ENCODE measurements at regions not wholly inside any gene's neighbourhood (a gene's known extent, or its start where the extent isn't known, plus 50 kb on each side); places are given as distances from the start of the nearest gene placed in this dataset.
A peak's percentile ranks its signal among the peaks of the same experiment; 100 is the strongest.

- ATAC-seq (ENCODE audit: low FRiP score in 2 of 2) (no peak), DNase-seq (no peak)
- TF ChIP-seq CTCF (IDR thresholded peaks at IDR 0.05) (no peak), EP300 (IDR thresholded peaks at IDR 0.05) (no peak)
- Histone ChIP-seq H3K27me3 (no peaks in the 10 kb centered on the region), H3K9me3 (no peaks in the 10 kb centered on the region), H3K36me3 (no peaks in the 10 kb centered on the region), H3K4me3 (no peak overlapping the region), H3K27ac (no peak overlapping the region), H3K4me1 (no peaks in the 10 kb centered on the region)
- WGBS, 2 donors: 69 to 75% methylated on average over 1 of the region's 1 CpG
These were observed 552.6 kb upstream of the CBLB start for GRCh38 chr3:106421426-106421825.

- Histone ChIP-seq H3K36me3 (no peaks in the 10 kb centered on the region), H3K27me3 (no peaks in the 10 kb centered on the region), H3K4me1 (no peaks in the 10 kb centered on the region), H3K27ac (no peak overlapping the region), H3K4me3 (no peak overlapping the region), H3K9me3 (no peaks in the 10 kb centered on the region)
- TF ChIP-seq POLR2AphosphoS5 (IDR thresholded peaks at IDR 0.05): no peak
- no peak for TF ChIP-seq POLR2A (IDR thresholded peaks at IDR 0.05)
- no peak for TF ChIP-seq EP300 (IDR thresholded peaks at IDR 0.05)
- TF ChIP-seq CTCF (IDR thresholded peaks at IDR 0.05): no peak
- no peak for DNase-seq
- ATAC-seq (ENCODE audit: low FRiP score in 2 of 2): no peak
These were observed 553.1 kb upstream of the CBLB start for GRCh38 chr3:106421909-106422308.

- Histone ChIP-seq H3K4me3 (no peak overlapping the region), H3K27me3 (no peaks in the 10 kb centered on the region), H3K9me3 (no peaks in the 10 kb centered on the region), H3K4me1 (no peaks in the 10 kb centered on the region), H3K36me3 (no peaks in the 10 kb centered on the region), H3K27ac (no peak overlapping the region)
- 69 to 70% methylated on average over 7 of the region's 7 CpGs for whole genome bisulfite sequencing, 2 donors
- ATAC-seq (ENCODE audit: low FRiP score in 2 of 2): no peak
- TF ChIP-seq CTCF (IDR thresholded peaks at IDR 0.05): no peak
- TF ChIP-seq POLR2AphosphoS5 (IDR thresholded peaks at IDR 0.05): no peak
- TF ChIP-seq EP300 (IDR thresholded peaks at IDR 0.05): no peak
- no peak for TF ChIP-seq POLR2A (IDR thresholded peaks at IDR 0.05)
- DNase-seq: no peak
These were observed 554.8 kb upstream of the CBLB start for GRCh38 chr3:106423321-106424225.

GRCh38 chr3:106425026-106425425 lies 556.2 kb upstream of the CBLB start:
- TF ChIP-seq EP300 (IDR thresholded peaks at IDR 0.05): no peak
- TF ChIP-seq CTCF (IDR thresholded peaks at IDR 0.05): no peak
- no peak for TF ChIP-seq POLR2AphosphoS5 (IDR thresholded peaks at IDR 0.05)
- H3K4me1 ChIP-seq: no peaks in the 10 kb centered on the region
- no peak for DNase-seq
- no peaks in the 10 kb centered on the region for H3K36me3 ChIP-seq
- no peak for ATAC-seq (ENCODE audit: low FRiP score in 2 of 2)
- H3K9me3 ChIP-seq: no peaks in the 10 kb centered on the region
- no peak overlapping the region for H3K4me3 ChIP-seq
- no peaks in the 10 kb centered on the region for H3K27me3 ChIP-seq
- H3K27ac ChIP-seq: no peak overlapping the region
- 39 to 51% methylated on average over 2 of the region's 2 CpGs for WGBS, 2 donors

GRCh38 chr3:106425916-106426315 lies 557.1 kb upstream of the CBLB start:
- Histone ChIP-seq H3K4me1 (no peaks in the 10 kb centered on the region), H3K27ac (peak overlapping the region in 1 of 4 donors; percentile 4), H3K36me3 (no peaks in the 10 kb centered on the region), H3K27me3 (no peaks in the 10 kb centered on the region), H3K9me3 (no peaks in the 10 kb centered on the region), H3K4me3 (no peak overlapping the region)
- ATAC-seq (ENCODE audit: low FRiP score in 2 of 2) (no peak), DNase-seq (no peak)
- no peak for TF ChIP-seq CTCF (IDR thresholded peaks at IDR 0.05)
- TF ChIP-seq POLR2A (IDR thresholded peaks at IDR 0.05): no peak
- no peak for TF ChIP-seq EP300 (IDR thresholded peaks at IDR 0.05)
- TF ChIP-seq POLR2AphosphoS5 (IDR thresholded peaks at IDR 0.05): no peak
- 71 to 78% methylated on average over 2 of the region's 2 CpGs for WGBS, 2 donors

All from upper lobe of left lung (tissue), 6 donors.